Calu3 (cell line): ENCODE measurements at regions not wholly inside any gene's neighbourhood (a gene's known extent, or its start where the extent isn't known, plus 50 kb on each side); places are given as distances from the start of the nearest gene placed in this dataset.

ENCODE experiments used
- BruUV-seq: library from RNA; stranded (reverse); fragments of 400-500 nt; replicated peaks from 2 replicates; lab custom pipeline; 2021; lab: Mats Ljungman, UMichigan
- CTCF ChIA-PET: fragments of 300-600 bp; sonication (Branson Sonifier 250); formaldehyde crosslinking; loops from one replicate; lab custom pipeline; 2022; ENCODE audit warnings: antibody characterized with exemption; lab: Charles Lee
- DNase-seq: peaks from one replicate; pipeline ENCODE4 v3.0.0; 2022
- H3K27ac Mint-ChIP-seq: one replicate; pipeline ENCODE4 v1.8.0; 2022; ENCODE audit warnings: mixed read lengths; ENCODE audit not compliant: unreplicated experiment
- H3K27me3 Mint-ChIP-seq: one replicate; pipeline ENCODE4 v1.8.0; 2022; ENCODE audit warnings: mixed read lengths; ENCODE audit not compliant: unreplicated experiment
- H3K36me3 Mint-ChIP-seq: one replicate; pipeline ENCODE4 v1.8.0; 2022; ENCODE audit warnings: mild to moderate bottlenecking, moderate library complexity, mixed read lengths; ENCODE audit not compliant: insufficient read depth, unreplicated experiment
- H3K4me1 Mint-ChIP-seq: one replicate; pipeline ENCODE4 v1.8.0; 2022; ENCODE audit warnings: mild to moderate bottlenecking, low read depth, mixed read lengths; ENCODE audit not compliant: unreplicated experiment
- H3K4me3 Mint-ChIP-seq: one replicate; pipeline ENCODE4 v1.8.0; 2022; ENCODE audit warnings: mild to moderate bottlenecking, low read depth, moderate library complexity, mixed read lengths; ENCODE audit not compliant: unreplicated experiment
- H3K9me3 Mint-ChIP-seq: one replicate; pipeline ENCODE4 v1.8.0; 2022; ENCODE audit warnings: low read depth, mixed read lengths; ENCODE audit not compliant: unreplicated experiment
- CTCF ChIP-seq: fragments of 200-600 bp; IDR thresholded peaks from one replicate; pipeline ENCODE4 v1.8.0; 2022; ENCODE audit warnings: antibody characterized with exemption; ENCODE audit not compliant: unreplicated experiment
- intact Hi-C: fragments of 100-400 bp; cut with micrococcal nuclease; formaldehyde crosslinking; loops from one replicate; pipeline ENCODE4 v1.10.0; 2022; ENCODE audit not compliant: unreplicated experiment

- CTCF ChIA-PET: no interaction called here
Measured at GRCh38 chr2:216802516-216803215, 57.2 kb downstream of the TNP1 start.

GRCh38 chr2:216800836-216801235 is 59.0 kb downstream of the TNP1 start:
- H3K4me1 Mint-ChIP-seq: no peaks in the 10 kb centered on the region
- no peak overlapping the region for H3K4me3 Mint-ChIP-seq
- no peaks in the 10 kb centered on the region for H3K9me3 Mint-ChIP-seq
- no peaks in the 10 kb centered on the region for H3K27me3 Mint-ChIP-seq
- H3K36me3 Mint-ChIP-seq: no peaks in the 10 kb centered on the region
- intact Hi-C loops: no loop called here
- DNase-seq: no peak
- no TSS peak for BruUV-seq
- CTCF ChIA-PET: interaction anchor here (0.6 to 0.9 kb wide), 2 partner anchors 11 to 49 kb away, joined by 3 read pairs; no protein-coding TSS in a partner anchor
- no peak for TF ChIP-seq CTCF
- H3K27ac Mint-ChIP-seq: no peak overlapping the region

More at GRCh38 chr2:216802516-216803215, 57.2 kb downstream of the TNP1 start:
- intact Hi-C loops: no loop called here
- no peaks in the 10 kb centered on the region for H3K9me3 Mint-ChIP-seq
- BruUV-seq: no TSS peak
- H3K4me1 Mint-ChIP-seq: no peaks in the 10 kb centered on the region
- no peaks in the 10 kb centered on the region for H3K27me3 Mint-ChIP-seq
- no peak overlapping the region for H3K4me3 Mint-ChIP-seq
- no peak for DNase-seq
- H3K27ac Mint-ChIP-seq: no peak overlapping the region
- no peaks in the 10 kb centered on the region for H3K36me3 Mint-ChIP-seq
- TF ChIP-seq CTCF: no peak

GRCh38 chr2:216799873-216800431 is 59.9 kb downstream of the TNP1 start:
- Mint-ChIP-seq H3K4me1 (no peaks in the 10 kb centered on the region), H3K27me3 (no peaks in the 10 kb centered on the region), H3K9me3 (no peaks in the 10 kb centered on the region), H3K27ac (no peak overlapping the region), H3K4me3 (no peak overlapping the region), H3K36me3 (no peaks in the 10 kb centered on the region)
- no peak for TF ChIP-seq CTCF
- CTCF ChIA-PET: no interaction called here
- intact Hi-C loops: no loop called here
- no TSS peak for BruUV-seq
- no peak for DNase-seq

GRCh38 chr2:216796115-216796840 is 63.6 kb downstream of the TNP1 start:
- TF ChIP-seq CTCF: no peak
- Mint-ChIP-seq H3K27ac (no peak overlapping the region), H3K9me3 (no peaks in the 10 kb centered on the region), H3K27me3 (no peaks in the 10 kb centered on the region), H3K4me3 (no peak overlapping the region), H3K36me3 (no peaks in the 10 kb centered on the region), H3K4me1 (no peaks in the 10 kb centered on the region)
- CTCF ChIA-PET: no interaction called here
- intact Hi-C loops: no loop called here
- BruUV-seq: no TSS peak
- DNase-seq: no peak
